GM23248 (cell line): ENCODE measurements at regions not wholly inside any gene's neighbourhood (a gene's known extent, or its start where the extent isn't known, plus 50 kb on each side); places are given as distances from the start of the nearest gene placed in this dataset.

Experiments
- EZH2 ChIP-seq: fragments of 200-600 bp; sonication (generic); IDR thresholded peaks from 2 replicates; pipeline ENCODE4 v1.6.1; 2018; ENCODE audit warnings: antibody characterized with exemption, mild to moderate bottlenecking; ENCODE audit not compliant: insufficient read depth, poor library complexity, severe bottlenecking
- EZH2phosphoT487 ChIP-seq: fragments of 200-600 bp; sonication (generic); IDR thresholded peaks from 2 replicates; pipeline ENCODE4 v1.6.1; 2018; ENCODE audit warnings: antibody characterized with exemption, moderate library complexity, mild to moderate bottlenecking, low read depth; ENCODE audit not compliant: insufficient read depth

DNA sequence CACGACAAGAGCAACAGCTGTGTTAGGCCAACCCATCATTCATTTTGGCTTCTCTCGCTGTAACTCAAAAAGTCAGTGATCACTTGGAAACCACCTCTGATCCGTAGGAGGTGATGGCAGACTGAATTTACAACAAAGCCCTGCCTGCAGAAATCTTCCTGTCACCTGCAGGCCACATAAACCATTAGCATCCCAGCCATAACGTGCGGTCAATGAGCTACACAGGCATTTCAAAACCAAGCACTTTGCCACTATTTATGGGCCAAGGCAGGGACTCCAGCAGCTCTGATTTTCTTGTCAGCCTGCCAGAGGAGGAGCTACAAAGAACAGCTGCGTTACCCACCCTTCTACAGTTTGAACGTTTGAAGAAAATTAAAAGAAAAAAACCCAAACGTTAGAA, 228.1 kb upstream of the PPARGC1A start:
- TF ChIP-seq EZH2, result no peak
- no peak for TF ChIP-seq EZH2phosphoT487
